ACC112 (cell line): ENCODE measurements at regions not wholly inside any gene's neighbourhood (a gene's known extent, or its start where the extent isn't known, plus 50 kb on each side); places are given as distances from the start of the nearest gene placed in this dataset.

Experiments used
- H2AFZ ChIP-seq: fragments of 200-600 bp; sonication (generic); one replicate; pipeline ENCODE4 v1.6.0; 2017; ENCODE audit warnings: antibody characterized with exemption, low read length; ENCODE audit not compliant: unreplicated experiment
- H3K27ac ChIP-seq: fragments of 200-600 bp; sonication (generic); 2 replicates; pipeline ENCODE4 v1.5.1; 2014; ENCODE audit warnings: low read depth, mild to moderate bottlenecking, antibody characterized with exemption, low read length, moderate library complexity
- H3K27me3 ChIP-seq: fragments of 200-600 bp; sonication (generic); 2 replicates; pipeline ENCODE4 v1.6.1; 2014; ENCODE audit warnings: mild to moderate bottlenecking, antibody characterized with exemption, low read length, moderate library complexity, mixed read lengths; ENCODE audit not compliant: insufficient read depth
- H3K36me3 ChIP-seq: fragments of 200-600 bp; sonication (generic); 2 replicates; pipeline ENCODE4 v1.6.1; 2016; ENCODE audit warnings: mild to moderate bottlenecking, antibody characterized with exemption, low read length, moderate library complexity, mixed read lengths; ENCODE audit not compliant: insufficient read depth
- H3K4me1 ChIP-seq: fragments of 200-600 bp; sonication (generic); one replicate; pipeline ENCODE4 v1.6.1; 2016; ENCODE audit warnings: low read length, mixed read lengths; ENCODE audit not compliant: insufficient read depth, unreplicated experiment, control insufficient read depth
- H3K4me3 ChIP-seq: fragments of 200-600 bp; sonication (generic); 2 replicates; pipeline ENCODE4 v1.5.1; 2014; ENCODE audit warnings: mild to moderate bottlenecking, low read depth, low read length
- H3K79me2 ChIP-seq: fragments of 200-600 bp; sonication (generic); one replicate; pipeline ENCODE4 v1.6.0; 2016; ENCODE audit warnings: low read length; ENCODE audit not compliant: control insufficient read depth, unreplicated experiment, insufficient read depth

- H3K79me2 ChIP-seq = no peaks in the 10 kb centered on the region
- no peak overlapping the region for H3K27ac ChIP-seq
- no peak overlapping the region for H2AFZ ChIP-seq
- no peak overlapping the region for H3K4me3 ChIP-seq
- no peaks in the 10 kb centered on the region for H3K4me1 ChIP-seq
- H3K36me3 ChIP-seq = no peaks in the 10 kb centered on the region
- H3K27me3 ChIP-seq = no peaks in the 10 kb centered on the region
Measured at GRCh38 chr4:153963216-153963615, 174.3 kb upstream of the SFRP2 start.

- H2AFZ ChIP-seq = no peak overlapping the region
- no peaks in the 10 kb centered on the region for H3K27me3 ChIP-seq
- no peaks in the 10 kb centered on the region for H3K4me1 ChIP-seq
- H3K79me2 ChIP-seq = no peaks in the 10 kb centered on the region
- H3K36me3 ChIP-seq = no peaks in the 10 kb centered on the region
- H3K4me3 ChIP-seq = no peak overlapping the region
- H3K27ac ChIP-seq = no peak overlapping the region
Measured at GRCh38 chr4:153962311-153963039, 173.6 kb upstream of the SFRP2 start.

- Histone ChIP-seq H3K27me3 (no peaks in the 10 kb centered on the region), H3K36me3 (no peaks in the 10 kb centered on the region), H3K27ac (no peak overlapping the region), H3K4me1 (no peaks in the 10 kb centered on the region), H3K79me2 (no peaks in the 10 kb centered on the region), H3K4me3 (no peak overlapping the region), H2AFZ (no peak overlapping the region)
Measured at GRCh38 chr4:153955327-153955726, 166.4 kb upstream of the SFRP2 start.

GRCh38 chr4:153954654-153955053 is 165.8 kb upstream of the SFRP2 start:
- no peaks in the 10 kb centered on the region for H3K36me3 ChIP-seq
- no peaks in the 10 kb centered on the region for H3K4me1 ChIP-seq
- no peak overlapping the region for H2AFZ ChIP-seq
- H3K4me3 ChIP-seq = no peak overlapping the region
- H3K27ac ChIP-seq = no peak overlapping the region
- no peaks in the 10 kb centered on the region for H3K79me2 ChIP-seq
- no peaks in the 10 kb centered on the region for H3K27me3 ChIP-seq

GRCh38 chr4:153950100-153950979 is 161.5 kb upstream of the SFRP2 start:
- Histone ChIP-seq H3K4me3 (no peak overlapping the region), H3K27me3 (no peaks in the 10 kb centered on the region), H2AFZ (no peak overlapping the region), H3K36me3 (no peaks in the 10 kb centered on the region), H3K4me1 (no peaks in the 10 kb centered on the region), H3K27ac (no peak overlapping the region), H3K79me2 (no peaks in the 10 kb centered on the region)

GRCh38 chr4:153948041-153948440 is 159.2 kb upstream of the SFRP2 start:
- no peak overlapping the region for H3K27ac ChIP-seq
- H2AFZ ChIP-seq = no peak overlapping the region
- H3K4me3 ChIP-seq = no peak overlapping the region
- no peaks in the 10 kb centered on the region for H3K79me2 ChIP-seq
- no peaks in the 10 kb centered on the region for H3K27me3 ChIP-seq
- H3K4me1 ChIP-seq = no peaks in the 10 kb centered on the region
- no peaks in the 10 kb centered on the region for H3K36me3 ChIP-seq

- H3K27me3 ChIP-seq = no peaks in the 10 kb centered on the region
- no peaks in the 10 kb centered on the region for H3K36me3 ChIP-seq
- no peaks in the 10 kb centered on the region for H3K4me1 ChIP-seq
- no peak overlapping the region for H3K4me3 ChIP-seq
- no peak overlapping the region for H2AFZ ChIP-seq
- H3K27ac ChIP-seq = no peak overlapping the region
- no peaks in the 10 kb centered on the region for H3K79me2 ChIP-seq
Measured at GRCh38 chr4:153947124-153947523, 158.2 kb upstream of the SFRP2 start.

GRCh38 chr4:153945704-153946103 is 156.8 kb upstream of the SFRP2 start:
- H2AFZ ChIP-seq = no peak overlapping the region
- H3K4me3 ChIP-seq = no peak overlapping the region
- H3K79me2 ChIP-seq = no peaks in the 10 kb centered on the region
- H3K27me3 ChIP-seq = no peaks in the 10 kb centered on the region
- no peaks in the 10 kb centered on the region for H3K36me3 ChIP-seq
- no peaks in the 10 kb centered on the region for H3K4me1 ChIP-seq
- no peak overlapping the region for H3K27ac ChIP-seq

- H3K27me3 ChIP-seq = no peaks in the 10 kb centered on the region
- no peaks in the 10 kb centered on the region for H3K36me3 ChIP-seq
- H3K27ac ChIP-seq = no peak overlapping the region
- H2AFZ ChIP-seq = no peak overlapping the region
- no peaks in the 10 kb centered on the region for H3K4me1 ChIP-seq
- H3K79me2 ChIP-seq = no peaks in the 10 kb centered on the region
- no peak overlapping the region for H3K4me3 ChIP-seq
Measured at GRCh38 chr4:153943738-153944415, 155.0 kb upstream of the SFRP2 start.

- H3K27me3 ChIP-seq = no peaks in the 10 kb centered on the region
- no peak overlapping the region for H2AFZ ChIP-seq
- H3K79me2 ChIP-seq = no peaks in the 10 kb centered on the region
- H3K27ac ChIP-seq = no peak overlapping the region
- no peaks in the 10 kb centered on the region for H3K36me3 ChIP-seq
- H3K4me1 ChIP-seq = no peaks in the 10 kb centered on the region
- H3K4me3 ChIP-seq = no peak overlapping the region
Measured at GRCh38 chr4:153940916-153941315, 152.0 kb upstream of the SFRP2 start.
